ENCODE measurements at regions not wholly inside any gene's neighbourhood (a gene's known extent, or its start where the extent isn't known, plus 50 kb on each side); places are given as distances from the start of the nearest gene placed in this dataset.

DNA sequence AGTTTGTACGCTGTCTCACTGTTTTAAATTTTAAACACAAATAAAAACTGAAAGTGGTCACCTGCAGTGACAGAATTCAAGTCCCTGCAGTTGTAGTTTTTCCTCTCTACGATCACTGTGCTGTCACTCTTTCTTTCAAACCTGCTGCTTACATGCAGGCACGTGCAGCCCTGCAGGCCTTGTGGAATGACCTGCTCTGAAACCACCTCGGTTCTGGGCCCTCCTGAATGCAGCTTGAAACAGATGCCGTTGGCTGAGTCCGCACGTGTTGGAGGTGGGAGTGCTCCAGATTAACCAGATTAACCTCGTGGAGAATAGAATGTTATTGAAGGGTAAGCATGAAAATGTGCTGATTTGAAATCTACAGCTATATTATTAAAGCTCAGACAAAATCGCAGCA lies 126.0 kb upstream of the ERCC6L2 start:
- TF ChIP-seq GATA2 (IDR thresholded peaks at IDR 0.05; ENCODE audit: low read depth, low read length) (no peak), GATA3 (IDR thresholded peaks at IDR 0.05; ENCODE audit: low read depth, low read length) (no peak)

Measured in SH-SY5Y (cell line).